ENCODE measurements at regions not wholly inside any gene's neighbourhood (a gene's known extent, or its start where the extent isn't known, plus 50 kb on each side); places are given as distances from the start of the nearest gene placed in this dataset.

- H3K27me3 ChIP-seq: no peaks in the 10 kb centered on the region
- H3K4me3 ChIP-seq: no peak overlapping the region
- intact Hi-C loops (cut with DNase I): no loop called here
- peaks cover 0 to 13% (median 8%) of the 10 kb centered on the region in 4 donors for H3K4me1 ChIP-seq
- no peak for DNase-seq
- no peaks in the 10 kb centered on the region for H3K9me3 ChIP-seq
- no peak overlapping the region for H3K27ac ChIP-seq
- H3K36me3 ChIP-seq: no peaks in the 10 kb centered on the region
- TF ChIP-seq CTCF (IDR thresholded peaks at IDR 0.05) (no peak), POLR2A (IDR thresholded peaks at IDR 0.05) (no peak), EP300 (IDR thresholded peaks at IDR 0.05) (no peak), POLR2AphosphoS5 (IDR thresholded peaks at IDR 0.05) (no peak)
- WGBS, 2 donors: 13 to 66% methylated on average over 1 of the region's 1 CpG
These were observed 338.9 kb upstream of the CADM1 start for GRCh38 chr11:115843111-115843510.

- 17 to 72% methylated on average over 1 of the region's 1 CpG for WGBS, 2 donors
- no peaks in the 10 kb centered on the region for H3K27me3 ChIP-seq
- TF ChIP-seq EP300 (IDR thresholded peaks at IDR 0.05): no peak
- no peak for TF ChIP-seq POLR2AphosphoS5 (IDR thresholded peaks at IDR 0.05)
- TF ChIP-seq POLR2A (IDR thresholded peaks at IDR 0.05): no peak
- TF ChIP-seq CTCF (IDR thresholded peaks at IDR 0.05): no peak
- DNase-seq: no peak
- no peaks in the 10 kb centered on the region for H3K36me3 ChIP-seq
- H3K4me3 ChIP-seq: no peak overlapping the region
- no peak overlapping the region for H3K27ac ChIP-seq
- peaks cover 0 to 10% (median 0%) of the 10 kb centered on the region in 4 donors for H3K4me1 ChIP-seq
- H3K9me3 ChIP-seq: peaks cover 0 to 8% (median 0%) of the 10 kb centered on the region in 4 donors
- intact Hi-C loops (cut with DNase I): no loop called here
These were observed 315.8 kb upstream of the CADM1 start for GRCh38 chr11:115820026-115820425.

- no peak for DNase-seq
- no peak for TF ChIP-seq EP300 (IDR thresholded peaks at IDR 0.05)
- TF ChIP-seq POLR2A (IDR thresholded peaks at IDR 0.05): no peak
- TF ChIP-seq CTCF (IDR thresholded peaks at IDR 0.05): no peak
- TF ChIP-seq POLR2AphosphoS5 (IDR thresholded peaks at IDR 0.05): no peak
- WGBS, 2 donors: 77 to 79% methylated on average over 3 of the region's 3 CpGs
- no peak overlapping the region for H3K27ac ChIP-seq
- H3K9me3 ChIP-seq: peaks cover 0 to 8% (median 0%) of the 10 kb centered on the region in 4 donors
- H3K4me3 ChIP-seq: no peak overlapping the region
- intact Hi-C loops (cut with DNase I): no loop called here
- H3K27me3 ChIP-seq: no peaks in the 10 kb centered on the region
- no peaks in the 10 kb centered on the region for H3K36me3 ChIP-seq
- peaks cover 0 to 10% (median 0%) of the 10 kb centered on the region in 4 donors for H3K4me1 ChIP-seq
These were observed 314.8 kb upstream of the CADM1 start for GRCh38 chr11:115819014-115819413.

GRCh38 chr11:115817844-115818468, 313.7 kb upstream of the CADM1 start:
- H3K4me1 ChIP-seq: peaks cover 0 to 10% (median 0%) of the 10 kb centered on the region in 4 donors
- no peaks in the 10 kb centered on the region for H3K36me3 ChIP-seq
- DNase-seq: no peak
- H3K27ac ChIP-seq: no peak overlapping the region
- no peaks in the 10 kb centered on the region for H3K27me3 ChIP-seq
- no peak overlapping the region for H3K4me3 ChIP-seq
- 51 to 54% methylated on average over 6 of the region's 6 CpGs for WGBS, 2 donors
- TF ChIP-seq POLR2AphosphoS5 (IDR thresholded peaks at IDR 0.05): no peak
- intact Hi-C loops (cut with DNase I): no loop called here
- H3K9me3 ChIP-seq: peaks cover 0 to 8% (median 0%) of the 10 kb centered on the region in 4 donors

GRCh38 chr11:115808351-115808940, 304.2 kb upstream of the CADM1 start:
- intact Hi-C loops (cut with DNase I): no loop called here
- Histone ChIP-seq H3K9me3 (peaks cover 3 to 14% (median 9%) of the 10 kb centered on the region in 4 donors), H3K4me1 (no peaks in the 10 kb centered on the region), H3K4me3 (no peak overlapping the region), H3K36me3 (no peaks in the 10 kb centered on the region), H3K27me3 (no peaks in the 10 kb centered on the region), H3K27ac (no peak overlapping the region)
- TF ChIP-seq POLR2A (IDR thresholded peaks at IDR 0.05) (no peak), POLR2AphosphoS5 (IDR thresholded peaks at IDR 0.05) (no peak), EP300 (IDR thresholded peaks at IDR 0.05) (no peak), CTCF (IDR thresholded peaks at IDR 0.05) (no peak)
- WGBS, 2 donors: 76 to 83% methylated on average over 3 of the region's 3 CpGs
- no peak for DNase-seq
